HCT116 (cell line): ENCODE measurements at regions not wholly inside any gene's neighbourhood (a gene's known extent, or its start where the extent isn't known, plus 50 kb on each side); places are given as distances from the start of the nearest gene placed in this dataset.

Experiments
- ATAC-seq: fragments of 200-7000 bp; cut with Tn5 transposase; 2 replicates; pipeline ENCODE4 v1.9.1; 2020; ENCODE audit warnings: mild to moderate bottlenecking, moderate library complexity
- BruUV-seq: library from RNA; stranded (reverse); fragments of 400-500 nt; replicated peaks from 2 replicates; lab custom pipeline; 2021; lab: Mats Ljungman, UMichigan
- CTCF ChIA-PET: fragments of 300-600 bp; sonication (Branson Sonifier 250); formaldehyde crosslinking; loops from one replicate; lab custom pipeline; 2021; ENCODE audit warnings: antibody characterized with exemption; lab: Charles Lee
- POLR2A ChIA-PET: fragments of 300-600, 350-600 bp; sonication (Branson Sonifier 250); formaldehyde crosslinking; loops from one replicate; lab custom pipeline; 2021; ENCODE audit warnings: antibody characterized with exemption; lab: Charles Lee
- RAD21 ChIA-PET, 2 experiments: fragments of 300-600 bp; sonication (Branson Sonifier 250); formaldehyde crosslinking; loops; one replicate each; lab custom pipeline; 2023; ENCODE audit warnings: low total read pairs in 2 of 2; ENCODE audit not compliant: uncharacterized antibody in 2 of 2, unreplicated experiment in 2 of 2, low non-redundant PET in 1 of 2; lab: Charles Lee
- DNase-seq: peaks from one replicate; pipeline ENCODE4 v3.0.0-alpha.2; 2010; ENCODE audit warnings: low read depth, low spot score
- H2AFZ ChIP-seq: fragments of 200-600 bp; shearing (Covaris generic), sonication (generic); 2 replicates; pipeline ENCODE4 v1.6.1; 2017; ENCODE audit warnings: low read depth, mixed run types, mixed read lengths, antibody characterized with exemption, low read length; ENCODE audit not compliant: poor library complexity, severe bottlenecking
- H3K27ac ChIP-seq: 2 replicates; pipeline ENCODE4 v1.5.1; 2012; ENCODE audit warnings: low read depth, low read length
- H3K27me3 ChIP-seq: fragments of 200-600 bp; sonication (generic); 2 replicates; pipeline ENCODE4 v1.6.1; 2016; ENCODE audit warnings: mixed run types, low read length, mixed read lengths; ENCODE audit not compliant: insufficient read depth
- H3K36me3 ChIP-seq, 2 experiments: fragments of 200-500 bp in 1 of 2; fragments of 200-600 bp in 1 of 2; sonication (Bioruptor generic) in 1 of 2; sonication (generic) in 1 of 2; 2 replicates each; pipeline versions ENCODE4 v1.5.1 to v1.6.1; 2014 to 2016; ENCODE audit warnings: low read length in 2 of 2, inconsistent platforms in 1 of 2, mixed read lengths in 1 of 2, mixed run types in 1 of 2; ENCODE audit not compliant: insufficient read depth in 2 of 2, control insufficient read depth in 1 of 2
- H3K4me1 ChIP-seq, 2 experiments: fragments of 200-600 bp in 1 of 2; sonication (generic) in 1 of 2; 2 replicates each; pipeline versions ENCODE4 v1.5.1 to v1.6.1; 2012 to 2017; ENCODE audit warnings: low read length in 2 of 2, inconsistent platforms in 1 of 2, mild to moderate bottlenecking in 1 of 2, mixed read lengths in 1 of 2, mixed run types in 1 of 2, moderate library complexity in 1 of 2; ENCODE audit not compliant: insufficient read depth in 2 of 2, control insufficient read depth in 1 of 2
- H3K4me2 ChIP-seq: fragments of 200-600 bp; sonication (generic); 2 replicates; pipeline ENCODE4 v1.6.1; 2017; ENCODE audit warnings: mixed run types, low read length, mixed read lengths
- H3K4me3 ChIP-seq, 2 experiments: fragments of 200-600 bp in 1 of 2; sonication (generic) in 1 of 2; replicated peaks in 1 of 2; 2 replicates each; pipeline ENCODE4 v1.5.1; 2011 to 2016; ENCODE audit warnings: low read length in 2 of 2, control low read depth in 1 of 2, low read depth in 1 of 2, mild to moderate bottlenecking in 1 of 2, mixed read lengths in 1 of 2, mixed run types in 1 of 2
- H3K79me2 ChIP-seq: fragments of 200-600 bp; sonication (generic); 2 replicates; pipeline ENCODE4 v1.6.1; 2017; ENCODE audit warnings: mild to moderate bottlenecking, mixed run types, low read length, moderate library complexity, mixed read lengths; ENCODE audit not compliant: insufficient read depth
- H3K9ac ChIP-seq: fragments of 200-600 bp; sonication (generic); 2 replicates; pipeline ENCODE4 v1.6.1; 2016; ENCODE audit warnings: low read length, mixed read lengths
- H3K9me2 ChIP-seq: fragments of 200-600 bp; sonication (generic), shearing (Covaris generic); 2 replicates; pipeline ENCODE4 v1.6.1; 2017; ENCODE audit warnings: mixed run types, mild to moderate bottlenecking, moderate library complexity; ENCODE audit not compliant: insufficient read depth
- H3K9me3 ChIP-seq, 2 experiments: fragments of 200-500 bp in 1 of 2; fragments of 200-600 bp in 1 of 2; sonication (Bioruptor generic) in 1 of 2; sonication (generic) in 1 of 2; 2 replicates each; pipeline ENCODE4 v1.6.1; 2014 to 2017; ENCODE audit warnings: low read length in 2 of 2, mixed read lengths in 2 of 2, inconsistent platforms in 1 of 2, low read depth in 1 of 2, mild to moderate bottlenecking in 1 of 2, mixed run types in 1 of 2, moderate library complexity in 1 of 2; ENCODE audit not compliant: control insufficient read depth in 1 of 2, insufficient read depth in 1 of 2
- H4K20me1 ChIP-seq: fragments of 200-600 bp; sonication (generic), shearing (Covaris generic); 2 replicates; pipeline ENCODE4 v1.6.1; 2017; ENCODE audit warnings: mixed run types, mild to moderate bottlenecking, moderate library complexity; ENCODE audit not compliant: insufficient read depth
- ATF3 ChIP-seq: IDR thresholded peaks from 2 replicates; pipeline ENCODE4 v1.6.1; 2012
- CEBPB ChIP-seq: IDR thresholded peaks from 2 replicates; pipeline ENCODE4 v1.6.1; 2012; ENCODE audit warnings: low read depth
- EZH2phosphoT487 ChIP-seq: fragments of 200-600 bp; IDR thresholded peaks from 2 replicates; pipeline ENCODE4 v1.6.1; 2018; ENCODE audit warnings: antibody characterized with exemption, borderline replicate concordance
- JUND ChIP-seq: IDR thresholded peaks from 2 replicates; pipeline ENCODE4 v1.6.1; 2012
- POLR2A ChIP-seq: IDR thresholded peaks from 2 replicates; pipeline ENCODE4 v1.7.0; 2011; ENCODE audit warnings: borderline replicate concordance; ENCODE audit not compliant: insufficient read depth, insufficient read length; ENCODE audit errors: extremely low read depth
- REST ChIP-seq: IDR thresholded peaks from 2 replicates; pipeline ENCODE4 v1.6.1; 2012; ENCODE audit warnings: low read depth
- SP1 ChIP-seq: IDR thresholded peaks from 2 replicates; pipeline ENCODE4 v1.6.1; 2012; ENCODE audit warnings: low read depth
- SRF ChIP-seq: IDR thresholded peaks from 2 replicates; pipeline ENCODE4 v1.6.1; 2012; ENCODE audit warnings: low read depth
- YY1 ChIP-seq: IDR thresholded peaks from 2 replicates; pipeline ENCODE4 v1.6.1; 2011; ENCODE audit warnings: low read length, low read depth, moderate library complexity, mild to moderate bottlenecking; ENCODE audit not compliant: insufficient replicate concordance; ENCODE audit errors: extremely low read depth
- ZFX ChIP-seq: fragments of 450-650 bp; IDR thresholded peaks from 2 replicates; pipeline ENCODE4 v1.6.1; 2017
- intact Hi-C: fragments of 100-400 bp; cut with micrococcal nuclease; formaldehyde crosslinking; loops from 2 replicates; pipeline ENCODE4 v1.10.0; 2022

GRCh38 chr2:138202762-138203161 lies 238.5 kb downstream of the HNMT start:
- no peaks in the 10 kb centered on the region for H3K9me2 ChIP-seq
- no peaks in the 10 kb centered on the region for H3K79me2 ChIP-seq
- no peaks in the 10 kb centered on the region for H3K4me1 ChIP-seq
- no peak overlapping the region for H3K4me3 ChIP-seq
- ChIA-PET POLR2A (no interaction called here), RAD21 (no interaction called here), CTCF (no interaction called here)
- H3K9ac ChIP-seq = no peak overlapping the region
- TF ChIP-seq JUND (no peak), POLR2A (no peak)
- H3K9me3 ChIP-seq = no peaks in the 10 kb centered on the region
- BruUV-seq = no TSS peak
- no peak overlapping the region for H3K4me2 ChIP-seq
- no peak for ATAC-seq
- no peak for DNase-seq
- no peaks in the 10 kb centered on the region for H4K20me1 ChIP-seq
- H3K27me3 ChIP-seq = no peaks in the 10 kb centered on the region
- intact Hi-C loops = no loop called here
- no peak overlapping the region for H3K27ac ChIP-seq
- H2AFZ ChIP-seq = no peak overlapping the region
- no peaks in the 10 kb centered on the region for H3K36me3 ChIP-seq

GRCh38 chr2:138205281-138205680 lies 241.0 kb downstream of the HNMT start:
- no TSS peak for BruUV-seq

More at GRCh38 chr2:138205281-138205680, 241.0 kb downstream of the HNMT start:
- no peak overlapping the region for H3K9ac ChIP-seq
- POLR2A ChIA-PET = no interaction called here
- H2AFZ ChIP-seq = no peak overlapping the region
- H3K4me3 ChIP-seq = no peak overlapping the region
- H3K4me2 ChIP-seq = no peak overlapping the region
- CTCF ChIA-PET = no interaction called here
- ATAC-seq (no peak), DNase-seq (no peak)
- H3K9me3 ChIP-seq = no peaks in the 10 kb centered on the region
- H3K36me3 ChIP-seq = no peaks in the 10 kb centered on the region
- H3K79me2 ChIP-seq = no peaks in the 10 kb centered on the region
- H3K9me2 ChIP-seq = no peaks in the 10 kb centered on the region
- intact Hi-C loops = no loop called here
- H3K4me1 ChIP-seq = no peaks in the 10 kb centered on the region
- H4K20me1 ChIP-seq = no peaks in the 10 kb centered on the region
- no peak overlapping the region for H3K27ac ChIP-seq
- no peak for TF ChIP-seq EZH2phosphoT487
- TF ChIP-seq ZFX = no peak
- TF ChIP-seq YY1 = no peak
- no peak for TF ChIP-seq CEBPB
- TF ChIP-seq REST = no peak
- TF ChIP-seq SRF = no peak
- no peak for TF ChIP-seq ATF3
- no peak for TF ChIP-seq SP1
- RAD21 ChIA-PET = no interaction called here
- no peaks in the 10 kb centered on the region for H3K27me3 ChIP-seq
